ENCODE measurements at regions not wholly inside any gene's neighbourhood (a gene's known extent, or its start where the extent isn't known, plus 50 kb on each side); places are given as distances from the start of the nearest gene placed in this dataset.

DNA sequence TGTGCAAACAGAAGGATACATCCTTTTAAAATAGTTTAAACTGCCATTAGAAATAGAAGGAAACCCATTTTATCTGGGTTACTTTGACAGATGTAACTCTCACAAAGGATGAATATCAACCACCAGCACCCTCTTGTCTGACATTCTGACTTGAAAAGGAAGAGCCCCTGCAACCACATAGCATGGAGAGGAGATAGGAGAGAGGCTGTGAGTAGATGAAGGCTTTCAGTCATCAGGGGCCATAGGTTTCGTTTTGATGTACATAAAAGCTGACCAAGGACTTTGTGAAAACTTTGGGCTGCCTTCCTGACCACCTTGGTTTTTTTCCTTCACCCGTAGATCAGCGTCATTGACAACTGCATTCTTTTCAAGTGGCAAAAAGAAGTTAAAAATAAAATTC, 211.6 kb upstream of the PRPS1L1 start:
- Histone ChIP-seq H3K4me1 (ENCODE audit: insufficient read depth, low read length) (no peaks in the 10 kb centered on the region), H3K9ac (ENCODE audit: insufficient read depth, low read depth, low read length) (no peak overlapping the region), H3K9me3 (ENCODE audit: low read length) (no peaks in the 10 kb centered on the region), H3K79me2 (ENCODE audit: insufficient read depth, low read length) (no peaks in the 10 kb centered on the region), H4K20me1 (ENCODE audit: insufficient read depth, low read length) (no peaks in the 10 kb centered on the region), H3K36me3 (replicated peaks in 1 of 2; ENCODE audit: control insufficient read depth in 1 of 2, insufficient read depth in 2 of 2, low read length in 2 of 2) (no peaks in the 10 kb centered on the region), H3K27ac (ENCODE audit: extremely low read length, insufficient read depth, low read length) (no peak overlapping the region), H3K27me3 (ENCODE audit: control insufficient read depth in 1 of 2, insufficient read depth in 2 of 2, low read length in 2 of 2) (no peaks in the 10 kb centered on the region), H3K4me3 (replicated peaks in 1 of 3; ENCODE audit: insufficient read depth in 1 of 3, low read depth in 2 of 3, low read length in 3 of 3) (no peak overlapping the region), H2AFZ (ENCODE audit: low read length) (no peak overlapping the region), H3K4me2 (ENCODE audit: low read depth, low read length) (no peak overlapping the region)
- FAIRE-seq (no peak), DNase-seq (ENCODE audit: low spot score) (no peak), ATAC-seq (no peak)
- 1% methylated on average over 3 of the region's 3 CpGs for WGBS (ENCODE audit: low lambda C conversion rate)
- ChIA-PET POLR2A (no interaction called here), CTCF (ENCODE audit: low intra/inter-chr PET ratio, low total read pairs) (no interaction called here)
- in situ Hi-C loops (cut with HindIII; ENCODE audit: extremely low pct_ligation_motif_present, low pct_unique_long_range_greater_than_20kb) (no loop called here), intact Hi-C loops (cut with micrococcal nuclease; ENCODE audit: unreplicated experiment) (no loop called here)
- BruUV-seq (replicated peaks), result no TSS peak
- TF ChIP-seq NFRKB (IDR thresholded peaks at IDR 0.05), result no peak
- no peak for TF ChIP-seq NAIF1 (CRISPR knock-in tag; IDR thresholded peaks at IDR 0.05; ENCODE audit: borderline replicate concordance)
- no peak for TF ChIP-seq ZNF292 (CRISPR knock-in tag; IDR thresholded peaks at IDR 0.05; ENCODE audit: borderline replicate concordance, low read depth)
- TF ChIP-seq, protein P1, sequence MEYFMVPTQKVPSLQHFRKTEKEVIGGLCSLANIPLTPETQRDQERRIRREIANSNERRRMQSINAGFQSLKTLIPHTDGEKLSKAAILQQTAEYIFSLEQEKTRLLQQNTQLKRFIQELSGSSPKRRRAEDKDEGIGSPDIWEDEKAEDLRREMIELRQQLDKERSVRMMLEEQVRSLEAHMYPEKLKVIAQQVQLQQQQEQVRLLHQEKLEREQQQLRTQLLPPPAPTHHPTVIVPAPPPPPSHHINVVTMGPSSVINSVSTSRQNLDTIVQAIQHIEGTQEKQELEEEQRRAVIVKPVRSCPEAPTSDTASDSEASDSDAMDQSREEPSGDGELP (IDR thresholded peaks at IDR 0.05; ENCODE audit: borderline replicate concordance, low read depth), result no peak
- no peak for TF ChIP-seq SMAD3 (CRISPR knock-in tag; IDR thresholded peaks at IDR 0.05)
- no peak for TF ChIP-seq ZNF260 (CRISPR knock-in tag; IDR thresholded peaks at IDR 0.05; ENCODE audit: borderline replicate concordance, low read depth)
- TF ChIP-seq ZFP36L1 (CRISPR knock-in tag; IDR thresholded peaks at IDR 0.05), result no peak
- TF ChIP-seq CHD4 (IDR thresholded peaks at IDR 0.05; ENCODE audit: borderline replicate concordance, low read length), result no peak
- TF ChIP-seq ZMYM3 (CRISPR knock-in tag; IDR thresholded peaks at IDR 0.05), result no peak
- no peak for TF ChIP-seq NFYB (CRISPR knock-in tag; IDR thresholded peaks at IDR 0.05)
- TF ChIP-seq ZNF496 (CRISPR knock-in tag; IDR thresholded peaks at IDR 0.05; ENCODE audit: insufficient replicate concordance), result no peak
- TF ChIP-seq, protein P2, sequence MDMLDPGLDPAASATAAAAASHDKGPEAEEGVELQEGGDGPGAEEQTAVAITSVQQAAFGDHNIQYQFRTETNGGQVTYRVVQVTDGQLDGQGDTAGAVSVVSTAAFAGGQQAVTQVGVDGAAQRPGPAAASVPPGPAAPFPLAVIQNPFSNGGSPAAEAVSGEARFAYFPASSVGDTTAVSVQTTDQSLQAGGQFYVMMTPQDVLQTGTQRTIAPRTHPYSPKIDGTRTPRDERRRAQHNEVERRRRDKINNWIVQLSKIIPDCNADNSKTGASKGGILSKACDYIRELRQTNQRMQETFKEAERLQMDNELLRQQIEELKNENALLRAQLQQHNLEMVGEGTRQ (IDR thresholded peaks at IDR 0.05; ENCODE audit: low read depth, low read length), result no peak
- TF ChIP-seq, protein P2 (CRISPR knock-in tag; IDR thresholded peaks at IDR 0.05; ENCODE audit: borderline replicate concordance), result no peak
- TF ChIP-seq NFKB2 (CRISPR knock-in tag; IDR thresholded peaks at IDR 0.05; ENCODE audit: borderline replicate concordance), result no peak
- TF ChIP-seq, protein P3, sequence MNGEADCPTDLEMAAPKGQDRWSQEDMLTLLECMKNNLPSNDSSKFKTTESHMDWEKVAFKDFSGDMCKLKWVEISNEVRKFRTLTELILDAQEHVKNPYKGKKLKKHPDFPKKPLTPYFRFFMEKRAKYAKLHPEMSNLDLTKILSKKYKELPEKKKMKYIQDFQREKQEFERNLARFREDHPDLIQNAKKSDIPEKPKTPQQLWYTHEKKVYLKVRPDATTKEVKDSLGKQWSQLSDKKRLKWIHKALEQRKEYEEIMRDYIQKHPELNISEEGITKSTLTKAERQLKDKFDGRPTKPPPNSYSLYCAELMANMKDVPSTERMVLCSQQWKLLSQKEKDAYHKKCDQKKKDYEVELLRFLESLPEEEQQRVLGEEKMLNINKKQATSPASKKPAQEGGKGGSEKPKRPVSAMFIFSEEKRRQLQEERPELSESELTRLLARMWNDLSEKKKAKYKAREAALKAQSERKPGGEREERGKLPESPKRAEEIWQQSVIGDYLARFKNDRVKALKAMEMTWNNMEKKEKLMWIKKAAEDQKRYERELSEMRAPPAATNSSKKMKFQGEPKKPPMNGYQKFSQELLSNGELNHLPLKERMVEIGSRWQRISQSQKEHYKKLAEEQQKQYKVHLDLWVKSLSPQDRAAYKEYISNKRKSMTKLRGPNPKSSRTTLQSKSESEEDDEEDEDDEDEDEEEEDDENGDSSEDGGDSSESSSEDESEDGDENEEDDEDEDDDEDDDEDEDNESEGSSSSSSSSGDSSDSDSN (CRISPR knock-in tag; IDR thresholded peaks at IDR 0.05), result no peak
- no peak for TF ChIP-seq KLF12 (CRISPR knock-in tag; IDR thresholded peaks at IDR 0.05; ENCODE audit: borderline replicate concordance)
- no peak for TF ChIP-seq PRPF4 (IDR thresholded peaks at IDR 0.05; ENCODE audit: low read depth, low read length, poor library complexity, severe bottlenecking)
- TF ChIP-seq ZSCAN21 (CRISPR knock-in tag; IDR thresholded peaks at IDR 0.05; ENCODE audit: borderline replicate concordance), result no peak
- TF ChIP-seq TMF1 (CRISPR knock-in tag; IDR thresholded peaks at IDR 0.05; ENCODE audit: low read depth), result no peak
- no peak for TF ChIP-seq NPAS2 (CRISPR knock-in tag; IDR thresholded peaks at IDR 0.05; ENCODE audit: borderline replicate concordance)
